ENCODE measurements at regions not wholly inside any gene's neighbourhood (a gene's known extent, or its start where the extent isn't known, plus 50 kb on each side); places are given as distances from the start of the nearest gene placed in this dataset.
"Not testable (repeated sequence)": the region's sequence is repeated elsewhere in the genome, so short reads cannot be mapped to it uniquely, and the experiment has no call there.

GRCh38 chr6:55955684-55956083, 80.3 kb upstream of the BMP5 start:
- DNase-seq, result no peak

GRCh38 chr6:55954436-55954835, 79.0 kb upstream of the BMP5 start:
- DNase-seq, result no peak

GRCh38 chr6:55953335-55953734, 77.9 kb upstream of the BMP5 start:
- DNase-seq, result peak; percentile 35

GRCh38 chr6:55950071-55950814, 74.9 kb upstream of the BMP5 start:
- DNase-seq, result no peak

GRCh38 chr6:55943329-55943728, 67.9 kb upstream of the BMP5 start:
- peak; percentile 37 for DNase-seq

GRCh38 chr6:55941702-55942101, 66.3 kb upstream of the BMP5 start:
- DNase-seq, result no peak

GRCh38 chr6:55937951-55938690, 62.7 kb upstream of the BMP5 start:
- DNase-seq, result no peak

DNA sequence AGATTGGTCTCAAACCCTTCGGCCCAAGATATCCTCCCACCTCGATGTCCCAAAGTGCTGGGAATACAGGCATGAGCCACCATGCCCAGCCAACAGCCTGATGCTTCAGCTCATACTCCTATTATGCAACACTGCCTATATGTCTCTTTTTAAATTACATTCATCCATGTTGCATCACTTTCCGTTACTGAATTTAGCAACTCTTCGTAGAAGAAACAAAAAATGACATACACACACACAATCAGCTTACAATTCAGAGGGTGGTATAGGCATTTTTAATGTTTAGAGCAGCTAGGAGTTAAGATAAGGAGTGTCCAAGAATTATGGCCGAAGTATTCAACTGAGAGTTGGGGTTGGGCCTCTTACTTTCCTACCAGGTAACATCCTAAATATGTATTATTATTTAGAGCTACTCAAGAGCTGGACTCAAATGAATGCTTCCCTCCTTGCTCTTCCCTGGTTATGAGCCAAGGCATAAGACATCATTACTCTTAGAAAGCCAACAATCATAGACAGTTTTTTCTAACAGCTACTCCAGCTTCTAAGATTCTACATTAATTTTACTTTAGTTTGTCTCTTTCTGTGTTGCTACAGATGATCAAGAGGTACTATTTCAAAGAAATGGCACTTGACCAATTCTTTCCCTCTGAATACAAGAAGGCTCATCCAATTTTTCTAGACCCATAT, 62.0 kb upstream of the BMP5 start:
- DNase-seq, result no peak

GRCh38 chr6:55931101-55931500, 55.7 kb upstream of the BMP5 start:
- DNase-seq, result no peak

DNA sequence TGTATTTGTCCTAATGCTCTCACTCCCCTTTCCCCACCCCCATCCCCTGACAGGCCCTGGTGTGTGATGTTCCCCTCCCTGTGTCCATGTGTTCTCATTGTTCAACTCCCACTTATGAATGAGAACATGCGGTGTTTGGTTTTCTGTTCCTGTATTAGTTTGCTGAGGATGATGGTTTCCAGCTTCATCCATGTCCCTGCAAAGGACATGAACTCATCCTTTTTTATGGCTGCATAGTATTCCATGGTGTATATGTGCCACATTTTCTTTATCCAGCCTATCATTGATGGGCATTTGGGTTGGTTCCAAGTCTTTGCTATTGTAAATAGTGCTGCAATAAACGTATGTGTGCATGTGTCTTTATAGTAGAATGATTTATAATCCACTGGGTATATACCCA, 52.3 kb upstream of the BMP5 start:
- not testable (repeated sequence) for DNase-seq

DNA sequence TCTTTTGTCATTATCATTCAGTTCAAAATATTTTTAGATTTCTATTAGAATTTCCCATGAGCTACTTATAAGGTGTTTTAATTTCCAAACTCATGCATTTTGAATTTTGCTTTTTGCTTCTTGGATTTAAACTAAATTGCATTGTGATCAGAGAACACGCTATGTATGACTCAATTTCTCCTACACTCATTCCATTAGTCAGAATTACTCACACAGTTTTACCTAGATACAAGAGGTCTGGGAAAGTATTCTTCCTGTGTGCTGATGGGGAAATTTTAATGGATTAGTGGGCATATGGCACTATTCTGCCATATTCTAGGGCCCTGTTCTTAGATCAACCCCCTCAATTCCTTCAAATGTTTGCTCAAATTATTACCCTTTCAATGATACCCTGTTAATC, 49.9 kb upstream of the BMP5 start:
- DNase-seq, result peak; percentile 74

All from fibroblast of skin of back (primary cell).